GM12864 (cell line): ENCODE measurements at regions not wholly inside any gene's neighbourhood (a gene's known extent, or its start where the extent isn't known, plus 50 kb on each side); places are given as distances from the start of the nearest gene placed in this dataset.
"Not testable (repeated sequence)": the region's sequence is repeated elsewhere in the genome, so short reads cannot be mapped to it uniquely, and the experiment has no call there.

Source experiments
- DNase-seq: peaks from one replicate; pipeline ENCODE4 v3.0.0-alpha.2; 2011; ENCODE audit warnings: low read depth
- H3K4me3 ChIP-seq: 2 replicates; pipeline ENCODE4 v1.5.1; 2011; ENCODE audit warnings: mild to moderate bottlenecking, low read depth, low read length, control low read depth
- TF ChIP-seq, protein P1 (sequence below): IDR thresholded peaks from 2 replicates; pipeline ENCODE4 v1.5.1; 2011; ENCODE audit warnings: low read depth, mild to moderate bottlenecking, moderate library complexity, low read length, control low read depth, inconsistent platforms; ENCODE audit errors: missing control alignments

- H3K4me3 ChIP-seq, result no peak overlapping the region
- TF ChIP-seq, protein P1, sequence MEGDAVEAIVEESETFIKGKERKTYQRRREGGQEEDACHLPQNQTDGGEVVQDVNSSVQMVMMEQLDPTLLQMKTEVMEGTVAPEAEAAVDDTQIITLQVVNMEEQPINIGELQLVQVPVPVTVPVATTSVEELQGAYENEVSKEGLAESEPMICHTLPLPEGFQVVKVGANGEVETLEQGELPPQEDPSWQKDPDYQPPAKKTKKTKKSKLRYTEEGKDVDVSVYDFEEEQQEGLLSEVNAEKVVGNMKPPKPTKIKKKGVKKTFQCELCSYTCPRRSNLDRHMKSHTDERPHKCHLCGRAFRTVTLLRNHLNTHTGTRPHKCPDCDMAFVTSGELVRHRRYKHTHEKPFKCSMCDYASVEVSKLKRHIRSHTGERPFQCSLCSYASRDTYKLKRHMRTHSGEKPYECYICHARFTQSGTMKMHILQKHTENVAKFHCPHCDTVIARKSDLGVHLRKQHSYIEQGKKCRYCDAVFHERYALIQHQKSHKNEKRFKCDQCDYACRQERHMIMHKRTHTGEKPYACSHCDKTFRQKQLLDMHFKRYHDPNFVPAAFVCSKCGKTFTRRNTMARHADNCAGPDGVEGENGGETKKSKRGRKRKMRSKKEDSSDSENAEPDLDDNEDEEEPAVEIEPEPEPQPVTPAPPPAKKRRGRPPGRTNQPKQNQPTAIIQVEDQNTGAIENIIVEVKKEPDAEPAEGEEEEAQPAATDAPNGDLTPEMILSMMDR, result no peak
- no peak for DNase-seq
These were observed 844.3 kb upstream of the TENM4 start for GRCh38 chr11:80284946-80285785.

DNA sequence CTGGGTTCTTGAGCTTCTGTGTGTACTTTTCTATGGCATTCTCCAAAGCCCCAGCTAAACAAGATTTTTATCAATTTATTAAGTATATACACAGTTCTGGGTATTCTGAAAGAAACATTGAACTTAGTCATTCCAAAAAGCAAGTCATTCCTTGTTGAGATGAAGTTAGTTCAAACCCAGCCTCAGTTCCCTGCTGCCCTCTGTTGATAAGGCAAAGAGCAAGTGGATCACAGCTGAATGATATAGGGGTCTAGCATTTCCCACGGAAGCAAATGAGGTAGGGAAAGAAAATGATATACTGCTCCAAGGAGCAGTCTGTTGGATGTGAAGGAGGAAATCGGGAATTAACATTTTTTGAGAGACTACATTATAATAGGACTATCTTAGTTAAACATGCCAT lies 841.8 kb upstream of the TENM4 start:
- TF ChIP-seq, protein P1, result no peak
- DNase-seq, result no peak
- H3K4me3 ChIP-seq, result no peak overlapping the region

GRCh38 chr11:80281194-80281593 lies 840.4 kb upstream of the TENM4 start:
- no peak for DNase-seq
- TF ChIP-seq, protein P1, result no peak
- H3K4me3 ChIP-seq, result no peak overlapping the region

- TF ChIP-seq, protein P1, result no peak
- DNase-seq, result no peak
- H3K4me3 ChIP-seq, result no peak overlapping the region
These were observed 839.9 kb upstream of the TENM4 start for GRCh38 chr11:80280737-80281136.

GRCh38 chr11:80261776-80262175 lies 820.9 kb upstream of the TENM4 start:
- H3K4me3 ChIP-seq, result no peak overlapping the region
- TF ChIP-seq, protein P1, result no peak
- DNase-seq, result no peak

DNA sequence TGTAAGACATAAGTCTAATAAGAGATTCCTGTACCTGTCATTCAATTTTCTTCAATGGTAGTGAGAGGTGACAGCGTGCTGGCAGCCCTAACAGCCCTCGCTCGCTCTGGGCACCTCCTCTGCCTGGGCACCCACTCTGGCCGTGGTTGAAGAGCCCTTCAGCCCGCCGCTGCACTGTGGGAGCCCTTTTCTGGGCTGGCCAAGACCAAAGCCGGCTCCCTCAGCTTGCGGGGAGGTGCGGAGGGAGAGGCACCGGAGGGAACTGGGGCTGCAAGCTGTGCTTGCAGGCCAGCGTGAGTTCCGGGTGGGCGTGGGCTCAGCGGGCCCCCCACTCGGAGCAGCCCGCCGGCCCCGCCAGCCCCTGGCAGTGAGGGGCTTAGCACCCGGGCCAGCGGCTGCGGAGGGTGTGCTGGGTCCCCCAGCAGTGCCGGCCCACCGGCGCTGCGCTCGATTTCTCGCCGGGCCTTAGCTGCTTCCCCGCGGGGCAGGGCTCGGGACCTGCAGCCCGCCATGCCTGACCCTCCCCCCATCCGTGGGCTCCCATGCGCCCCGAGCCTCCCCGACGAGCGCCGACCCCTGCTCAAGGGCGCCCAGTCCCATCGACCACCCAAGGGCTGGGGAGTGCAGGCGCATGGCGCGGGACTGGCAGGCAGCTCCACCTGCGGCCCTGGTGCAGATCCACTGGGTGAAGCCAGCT lies 816.6 kb upstream of the TENM4 start:
- not testable (repeated sequence) for H3K4me3 ChIP-seq, DNase-seq

GRCh38 chr11:80255021-80255420 lies 814.2 kb upstream of the TENM4 start:
- no peak for DNase-seq
- TF ChIP-seq, protein P1, result no peak
- no peak overlapping the region for H3K4me3 ChIP-seq
